ENCODE measurements at regions not wholly inside any gene's neighbourhood (a gene's known extent, or its start where the extent isn't known, plus 50 kb on each side); places are given as distances from the start of the nearest gene placed in this dataset.

GRCh38 chr6:157763129-157763903 lies 59.7 kb upstream of the SNX9 start:
- DNase-seq (ENCODE audit: low read depth in 1 of 2, low spot score in 2 of 2) (peak; percentile 65 to 85), FAIRE-seq (no peak)
- H3K79me1 ChIP-seq (ENCODE audit: low read depth, low read length) = no peaks in the 10 kb centered on the region
- no peak overlapping the region for H2BK120ac ChIP-seq (replicated peaks; ENCODE audit: low read depth, low read length)
- peak overlapping the region; percentile 78; the same call in 1 of the 2 replicates for H2BK12ac ChIP-seq (ENCODE audit: low read depth, low read length)
- H2AK5ac ChIP-seq (ENCODE audit: low read depth, low read length) = peak overlapping the region; percentile 78; the same call in 1 of the 2 replicates
- H3K79me2 ChIP-seq (ENCODE audit: control insufficient read depth in 1 of 2, insufficient read depth in 2 of 2, low read length in 2 of 2) = no peaks in the 10 kb centered on the region
- H3K4ac ChIP-seq (replicated peaks; ENCODE audit: insufficient read length, low read depth, low read length) = peak overlapping the region; percentile 17
- H2BK5ac ChIP-seq (ENCODE audit: low read depth, low read length) = peak overlapping the region; percentile 94; the same call in 1 of the 2 replicates
- POLR2A ChIA-PET (ENCODE audit: partially characterized antibody) = interaction anchor here (0.7 to 1.5 kb wide), 5 partner anchors 18 to 777 kb away, joined by 3 to 4 read pairs (median 3); no protein-coding TSS in a partner anchor
- H2BK20ac ChIP-seq (ENCODE audit: low read length) = peak overlapping the region; percentile 97
- H3K23ac ChIP-seq (ENCODE audit: insufficient read length) = no peak overlapping the region
- no peak overlapping the region for H2BK15ac ChIP-seq (ENCODE audit: low read length)
- peak overlapping the region; percentile 72; the same call in 1 of the 2 replicates for H3K18ac ChIP-seq (ENCODE audit: extremely low read depth, low read length)
- H4K5ac ChIP-seq (ENCODE audit: insufficient read length, low read depth, low read length) = no peak overlapping the region
- H4K20me1 ChIP-seq (replicated peaks in 1 of 2; ENCODE audit: control insufficient read depth in 1 of 2, insufficient read depth in 2 of 2, low read length in 2 of 2) = no peaks in the 10 kb centered on the region
- no peaks in the 10 kb centered on the region for H3K27me3 ChIP-seq (replicated peaks in 1 of 4; ENCODE audit: control insufficient read depth in 3 of 4, extremely low read depth in 1 of 4, insufficient read depth in 3 of 4, low read length in 3 of 4)
- H2AFZ ChIP-seq (ENCODE audit: low read length) = no peak overlapping the region
- H3K4me2 ChIP-seq (ENCODE audit: insufficient read depth in 1 of 2, low read depth in 2 of 2, low read length in 2 of 2) = peak overlapping the region in 1 of 2 experiments; percentile 29; a peak in 1 of 4 replicates
- H3K27ac ChIP-seq (ENCODE audit: low read depth, low read length) = no peak overlapping the region
- CTCF ChIA-PET (ENCODE audit: partially characterized antibody) = interaction anchor here (0.8 to 4.2 kb wide), 16 partner anchors 8 to 309 kb away, joined by 3 to 18 read pairs (median 4); no protein-coding TSS in a partner anchor
- H3K56ac ChIP-seq (replicated peaks; ENCODE audit: insufficient read length, low read depth, low read length) = no peak overlapping the region
- no peaks in the 10 kb centered on the region for H3K23me2 ChIP-seq (ENCODE audit: low read depth, low read length)
- peaks cover 11 to 17% (median 13%) of the 10 kb centered on the region in 4 experiments; a peak in 6 of 7 replicates for H3K4me1 ChIP-seq (replicated peaks in 1 of 4; ENCODE audit: control insufficient read depth in 3 of 4, insufficient read depth in 4 of 4, low read length in 3 of 4)
- peak overlapping the region; percentile 90 for H4K91ac ChIP-seq (replicated peaks; ENCODE audit: insufficient read length, low read length)
- H3K9me3 ChIP-seq (ENCODE audit: insufficient read depth in 2 of 2, low read depth in 1 of 2, low read length in 1 of 2) = no peaks in the 10 kb centered on the region
- H3K36me3 ChIP-seq (ENCODE audit: control insufficient read depth in 2 of 4, insufficient read depth in 4 of 4, low read length in 3 of 4) = no peaks in the 10 kb centered on the region
- no peak overlapping the region for H3K14ac ChIP-seq (ENCODE audit: insufficient read length)
- WGBS, 2 experiments (ENCODE audit: extremely low coverage in 1 of 2, insufficient coverage in 1 of 2, insufficient read length in 1 of 2, insufficient replicate concordance in 2 of 2, low coverage in 1 of 2, low lambda C conversion rate in 2 of 2, missing lambda C conversion rate in 1 of 2) = 50% methylated on average over 13 of the region's 13 CpGs; no CpG with 5 or more reads in 1 of the 2 experiments
- H3K9ac ChIP-seq (replicated peaks in 1 of 4; ENCODE audit: extremely low read depth in 1 of 4, low read depth in 3 of 4, low read length in 3 of 4) = no peak overlapping the region
- 0 out of 8 replicates have a peak overlapping the region, but pooled peaks of 1 of the 4 experiments have one; percentile 2 for H3K4me3 ChIP-seq (ENCODE audit: extremely low read depth in 1 of 4, insufficient read depth in 2 of 4, low read depth in 3 of 4, low read length in 4 of 4)
- no peak overlapping the region for H4K8ac ChIP-seq (ENCODE audit: extremely low read depth, insufficient read depth, low read length)
- peak in 1 of 2 experiments; percentile 71; a peak in 2 of 4 replicates for TF ChIP-seq SIN3A (conservative IDR thresholded peaks at IDR 0.05 in 1 of 2, IDR thresholded peaks at IDR 0.05 in 1 of 2; ENCODE audit: low read depth in 1 of 2, low read length in 2 of 2)
- peak; percentile 99 for TF ChIP-seq JUND (IDR thresholded peaks at IDR 0.05; ENCODE audit: low read length)
- TF ChIP-seq JUN (IDR thresholded peaks at IDR 0.05; ENCODE audit: low read depth, low read length) = peak; percentile 98
- TF ChIP-seq ASH2L (IDR thresholded peaks at IDR 0.05; ENCODE audit: low read length) = no peak
- peak; percentile 96 for TF ChIP-seq TEAD4 (IDR thresholded peaks at IDR 0.05; ENCODE audit: low read depth, low read length)
- TF ChIP-seq RXRA (IDR thresholded peaks at IDR 0.05; ENCODE audit: insufficient read depth, low read depth, low read length) = 0 out of 2 replicates have a peak, but pooled peaks have one; percentile 26
- no peak for TF ChIP-seq SIX5 (IDR thresholded peaks at IDR 0.05; ENCODE audit: low read depth, low read length)
- 0 out of 2 replicates have a peak, but pooled peaks have one; percentile 2 for TF ChIP-seq MAFK (IDR thresholded peaks at IDR 0.05; ENCODE audit: low read depth, low read length)
- TF ChIP-seq ATF2 (IDR thresholded peaks at IDR 0.05; ENCODE audit: low read length) = peak; percentile 85
